ENCODE measurements at regions not wholly inside any gene's neighbourhood (a gene's known extent, or its start where the extent isn't known, plus 50 kb on each side); places are given as distances from the start of the nearest gene placed in this dataset.

- H3K4me1 Mint-ChIP-seq, result no peaks in the 10 kb centered on the region
- no peak overlapping the region for H3K4me3 ChIP-seq (ENCODE audit: low read length)
Measured at GRCh38 chr5:167936022-167936421, 355.4 kb upstream of the WWC1 start.

GRCh38 chr5:167936944-167937634, 354.4 kb upstream of the WWC1 start:
- Mint-ChIP-seq H3K36me3 (ENCODE audit: low read depth) (no peaks in the 10 kb centered on the region), H3K9me3 (no peaks in the 10 kb centered on the region), H3K27me3 (ENCODE audit: insufficient read depth) (peaks cover 2% of the 10 kb centered on the region), H3K4me1 (no peaks in the 10 kb centered on the region), H3K4me3 (no peak overlapping the region), H3K27ac (no peak overlapping the region)
- no peak for DNase-seq
- no peak overlapping the region for H3K9ac ChIP-seq (ENCODE audit: extremely low read depth, low read length, poor library complexity, severe bottlenecking)
- TF ChIP-seq, protein P1, sequence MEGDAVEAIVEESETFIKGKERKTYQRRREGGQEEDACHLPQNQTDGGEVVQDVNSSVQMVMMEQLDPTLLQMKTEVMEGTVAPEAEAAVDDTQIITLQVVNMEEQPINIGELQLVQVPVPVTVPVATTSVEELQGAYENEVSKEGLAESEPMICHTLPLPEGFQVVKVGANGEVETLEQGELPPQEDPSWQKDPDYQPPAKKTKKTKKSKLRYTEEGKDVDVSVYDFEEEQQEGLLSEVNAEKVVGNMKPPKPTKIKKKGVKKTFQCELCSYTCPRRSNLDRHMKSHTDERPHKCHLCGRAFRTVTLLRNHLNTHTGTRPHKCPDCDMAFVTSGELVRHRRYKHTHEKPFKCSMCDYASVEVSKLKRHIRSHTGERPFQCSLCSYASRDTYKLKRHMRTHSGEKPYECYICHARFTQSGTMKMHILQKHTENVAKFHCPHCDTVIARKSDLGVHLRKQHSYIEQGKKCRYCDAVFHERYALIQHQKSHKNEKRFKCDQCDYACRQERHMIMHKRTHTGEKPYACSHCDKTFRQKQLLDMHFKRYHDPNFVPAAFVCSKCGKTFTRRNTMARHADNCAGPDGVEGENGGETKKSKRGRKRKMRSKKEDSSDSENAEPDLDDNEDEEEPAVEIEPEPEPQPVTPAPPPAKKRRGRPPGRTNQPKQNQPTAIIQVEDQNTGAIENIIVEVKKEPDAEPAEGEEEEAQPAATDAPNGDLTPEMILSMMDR (conservative IDR thresholded peaks at IDR 0.05), result no peak
- H3K4me3 ChIP-seq (ENCODE audit: low read length), result no peak overlapping the region
- H3K27ac ChIP-seq (ENCODE audit: low read depth, low read length), result no peak overlapping the region
- no peaks in the 10 kb centered on the region for H3K27me3 ChIP-seq (ENCODE audit: control insufficient read depth, insufficient read depth, low read length, poor library complexity, severe bottlenecking)
- WGBS, 2 experiments (ENCODE audit: insufficient coverage in 1 of 2, insufficient read length in 1 of 2), result 98 to 100% methylated on average over 1 to 6 of the region's 6 CpGs
- no peaks in the 10 kb centered on the region for H3K9me3 ChIP-seq (ENCODE audit: control insufficient read depth, low read length)
- no peaks in the 10 kb centered on the region for H3K4me1 ChIP-seq (ENCODE audit: control insufficient read depth, insufficient read depth, low read length)
- no peaks in the 10 kb centered on the region for H3K36me3 ChIP-seq (ENCODE audit: control insufficient read depth, insufficient read depth, low read length)

More at GRCh38 chr5:167936022-167936421, 355.4 kb upstream of the WWC1 start:
- Histone ChIP-seq H3K27me3 (ENCODE audit: control insufficient read depth, insufficient read depth, low read length, poor library complexity, severe bottlenecking) (no peaks in the 10 kb centered on the region), H3K9ac (ENCODE audit: extremely low read depth, low read length, poor library complexity, severe bottlenecking) (no peak overlapping the region), H3K4me1 (ENCODE audit: control insufficient read depth, insufficient read depth, low read length) (no peaks in the 10 kb centered on the region), H3K36me3 (ENCODE audit: control insufficient read depth, insufficient read depth, low read length) (no peaks in the 10 kb centered on the region), H3K9me3 (ENCODE audit: control insufficient read depth, low read length) (no peaks in the 10 kb centered on the region), H3K27ac (ENCODE audit: low read depth, low read length) (no peak overlapping the region)
- 93 to 100% methylated on average over 2 to 4 of the region's 4 CpGs for WGBS, 2 experiments (ENCODE audit: insufficient coverage in 1 of 2, insufficient read length in 1 of 2)
- Mint-ChIP-seq H3K4me3 (no peak overlapping the region), H3K9me3 (no peaks in the 10 kb centered on the region), H3K36me3 (ENCODE audit: low read depth) (no peaks in the 10 kb centered on the region), H3K27me3 (ENCODE audit: insufficient read depth) (peaks cover 2% of the 10 kb centered on the region), H3K27ac (no peak overlapping the region)
- no peak for DNase-seq
- TF ChIP-seq, protein P1 (conservative IDR thresholded peaks at IDR 0.05), result no peak

- DNase-seq, result no peak
- H3K4me1 Mint-ChIP-seq, result no peaks in the 10 kb centered on the region
- no peaks in the 10 kb centered on the region for H3K27me3 ChIP-seq (ENCODE audit: control insufficient read depth, insufficient read depth, low read length, poor library complexity, severe bottlenecking)
- no peak overlapping the region for H3K4me3 ChIP-seq (ENCODE audit: low read length)
- no peaks in the 10 kb centered on the region for H3K4me1 ChIP-seq (ENCODE audit: control insufficient read depth, insufficient read depth, low read length)
- TF ChIP-seq, protein P1 (conservative IDR thresholded peaks at IDR 0.05), result no peak
- H3K27ac ChIP-seq (ENCODE audit: low read depth, low read length), result no peak overlapping the region
- H3K9ac ChIP-seq (ENCODE audit: extremely low read depth, low read length, poor library complexity, severe bottlenecking), result no peak overlapping the region
- H3K27me3 Mint-ChIP-seq (ENCODE audit: insufficient read depth), result peaks cover 2% of the 10 kb centered on the region
- H3K36me3 Mint-ChIP-seq (ENCODE audit: low read depth), result no peaks in the 10 kb centered on the region
- WGBS, 2 experiments (ENCODE audit: insufficient coverage in 1 of 2, insufficient read length in 1 of 2), result 93 to 95% methylated on average over 8 of the region's 8 CpGs
- no peak overlapping the region for H3K4me3 Mint-ChIP-seq
- no peaks in the 10 kb centered on the region for H3K9me3 ChIP-seq (ENCODE audit: control insufficient read depth, low read length)
- H3K9me3 Mint-ChIP-seq, result no peaks in the 10 kb centered on the region
- H3K27ac Mint-ChIP-seq, result no peak overlapping the region
- H3K36me3 ChIP-seq (ENCODE audit: control insufficient read depth, insufficient read depth, low read length), result no peaks in the 10 kb centered on the region
Measured at GRCh38 chr5:167937635-167937998, 353.8 kb upstream of the WWC1 start.

All from endodermal cell (in vitro differentiated cells).